ENCODE measurements at regions not wholly inside any gene's neighbourhood (a gene's known extent, or its start where the extent isn't known, plus 50 kb on each side); places are given as distances from the start of the nearest gene placed in this dataset.

- DNase-seq (ENCODE audit: low read depth): no peak
These were observed 134.2 kb upstream of the SPRED2 start for GRCh38 chr2:65566617-65567016.

GRCh38 chr2:65565681-65566080, 133.3 kb upstream of the SPRED2 start:
- no peak for DNase-seq (ENCODE audit: low read depth)

GRCh38 chr2:65564299-65564698, 131.9 kb upstream of the SPRED2 start:
- no peak for DNase-seq (ENCODE audit: low read depth)

GRCh38 chr2:65562890-65563289, 130.5 kb upstream of the SPRED2 start:
- no peak for DNase-seq (ENCODE audit: low read depth)

GRCh38 chr2:65558743-65559142, 126.3 kb upstream of the SPRED2 start:
- no peak for DNase-seq (ENCODE audit: low read depth)

GRCh38 chr2:65557616-65558573, 125.5 kb upstream of the SPRED2 start:
- DNase-seq (ENCODE audit: low read depth): no peak

GRCh38 chr2:65554765-65555591, 122.6 kb upstream of the SPRED2 start:
- DNase-seq (ENCODE audit: low read depth): no peak

- DNase-seq (ENCODE audit: low read depth): no peak
These were observed 121.2 kb upstream of the SPRED2 start for GRCh38 chr2:65553504-65554074.

- no peak for DNase-seq (ENCODE audit: low read depth)
These were observed 119.1 kb upstream of the SPRED2 start for GRCh38 chr2:65551528-65551927.

- DNase-seq (ENCODE audit: low read depth): no peak
These were observed 117.8 kb upstream of the SPRED2 start for GRCh38 chr2:65550246-65550645.

- DNase-seq (ENCODE audit: low read depth): no peak
These were observed 117.2 kb upstream of the SPRED2 start for GRCh38 chr2:65549631-65550030.

GRCh38 chr2:65549257-65549627, 116.8 kb upstream of the SPRED2 start:
- no peak for DNase-seq (ENCODE audit: low read depth)

GRCh38 chr2:65548576-65549256, 116.3 kb upstream of the SPRED2 start:
- DNase-seq (ENCODE audit: low read depth): no peak

- DNase-seq (ENCODE audit: low read depth): no peak
These were observed 115.7 kb upstream of the SPRED2 start for GRCh38 chr2:65548064-65548463.

GRCh38 chr2:65545837-65546805, 113.7 kb upstream of the SPRED2 start:
- peak; percentile 26 for DNase-seq (ENCODE audit: low read depth)

GRCh38 chr2:65541773-65542172, 109.4 kb upstream of the SPRED2 start:
- no peak for DNase-seq (ENCODE audit: low read depth)

- no peak for DNase-seq (ENCODE audit: low read depth)
These were observed 107.2 kb upstream of the SPRED2 start for GRCh38 chr2:65539633-65540032.

- DNase-seq (ENCODE audit: low read depth): no peak
These were observed 105.4 kb upstream of the SPRED2 start for GRCh38 chr2:65537651-65538385.

- DNase-seq (ENCODE audit: low read depth): no peak
These were observed 104.2 kb upstream of the SPRED2 start for GRCh38 chr2:65536596-65536995.

- no peak for DNase-seq (ENCODE audit: low read depth)
These were observed 100.5 kb upstream of the SPRED2 start for GRCh38 chr2:65532937-65533336.

Measured in GM04504 (cell line).